ENCODE measurements at regions not wholly inside any gene's neighbourhood (a gene's known extent, or its start where the extent isn't known, plus 50 kb on each side); places are given as distances from the start of the nearest gene placed in this dataset.

GRCh38 chr11:121928597-121929580 lies 187.1 kb downstream of the BLID start (continued):
- peak; percentile 23; the same call in 1 of the 2 replicates for TF ChIP-seq AHDC1 (CRISPR knock-in tag; IDR thresholded peaks at IDR 0.05; ENCODE audit: borderline replicate concordance)
- TF ChIP-seq KDM6A (CRISPR knock-in tag; IDR thresholded peaks at IDR 0.05; ENCODE audit: low read depth) = peak; percentile 56; the same call in 1 of the 2 replicates
- peak; percentile 59; the same call in 1 of the 2 replicates for TF ChIP-seq PITX1 (CRISPR knock-in tag; IDR thresholded peaks at IDR 0.05)
- peak; percentile 84 for TF ChIP-seq NCOA2 (CRISPR knock-in tag; IDR thresholded peaks at IDR 0.05)
- no peak for TF ChIP-seq ZNF24 (IDR thresholded peaks at IDR 0.05)
- TF ChIP-seq ISL2 (CRISPR knock-in tag; IDR thresholded peaks at IDR 0.05) = peak; percentile 90
- no peak for TF ChIP-seq ZNF441 (CRISPR knock-in tag; IDR thresholded peaks at IDR 0.05; ENCODE audit: borderline replicate concordance)
- peak; percentile 34; the same call in 1 of the 2 replicates for TF ChIP-seq ELF3 (CRISPR knock-in tag; IDR thresholded peaks at IDR 0.05)
- peak; percentile 29; the same call in 1 of the 2 replicates for TF ChIP-seq ZBTB7A (CRISPR knock-in tag; IDR thresholded peaks at IDR 0.05)
- TF ChIP-seq MTF1 (CRISPR knock-in tag; IDR thresholded peaks at IDR 0.05) = no peak
- TF ChIP-seq ZMYM4 (CRISPR knock-in tag; IDR thresholded peaks at IDR 0.05) = peak; percentile 48
- no peak for TF ChIP-seq KIAA2018 (CRISPR knock-in tag; IDR thresholded peaks at IDR 0.05; ENCODE audit: borderline replicate concordance)
- TF ChIP-seq FOSL2 (CRISPR knock-in tag; IDR thresholded peaks at IDR 0.05) = peak; percentile 46; the same call in 1 of the 2 replicates
- TF ChIP-seq HOXA7 (CRISPR knock-in tag; IDR thresholded peaks at IDR 0.05) = no peak
- 0 out of 2 replicates have a peak, but pooled peaks have one; percentile 41 for TF ChIP-seq SOX13 (IDR thresholded peaks at IDR 0.05)
- peak in 1 of 2 experiments; percentile 59; a peak in 2 of 4 replicates for TF ChIP-seq SOX13 (CRISPR knock-in tag; conservative IDR thresholded peaks at IDR 0.05 in 1 of 2, IDR thresholded peaks at IDR 0.05 in 1 of 2)

Data from HepG2 (cell line).